ENCODE measurements at regions not wholly inside any gene's neighbourhood (a gene's known extent, or its start where the extent isn't known, plus 50 kb on each side); places are given as distances from the start of the nearest gene placed in this dataset.

- DNase-seq (ENCODE audit: low spot score): no peak
Measured at GRCh38 chr2:76318848-76319360, 608.2 kb upstream of the GCFC2 start.

GRCh38 chr2:76316691-76317090 lies 606.0 kb upstream of the GCFC2 start:
- DNase-seq (ENCODE audit: low spot score): no peak

GRCh38 chr2:76314271-76315020 lies 603.7 kb upstream of the GCFC2 start:
- DNase-seq (ENCODE audit: low spot score): no peak

GRCh38 chr2:76312236-76312635 lies 601.5 kb upstream of the GCFC2 start:
- DNase-seq (ENCODE audit: low spot score): no peak

- no peak for DNase-seq (ENCODE audit: low spot score)
Measured at GRCh38 chr2:76311728-76312127, 601.0 kb upstream of the GCFC2 start.

- no peak for DNase-seq (ENCODE audit: low spot score)
Measured at GRCh38 chr2:76310894-76311633, 600.3 kb upstream of the GCFC2 start.

GRCh38 chr2:76307495-76307894 lies 596.8 kb upstream of the GCFC2 start:
- DNase-seq (ENCODE audit: low spot score): no peak

- no peak for DNase-seq (ENCODE audit: low spot score)
Measured at GRCh38 chr2:76298041-76298440, 587.3 kb upstream of the GCFC2 start.

GRCh38 chr2:76296438-76296837 lies 585.7 kb upstream of the GCFC2 start:
- DNase-seq (ENCODE audit: low spot score): no peak

- DNase-seq (ENCODE audit: low spot score): no peak
Measured at GRCh38 chr2:76295762-76296161, 585.0 kb upstream of the GCFC2 start.

- DNase-seq (ENCODE audit: low spot score): no peak
Measured at GRCh38 chr2:76288598-76288997, 577.9 kb upstream of the GCFC2 start.

GRCh38 chr2:76288146-76288545 lies 577.4 kb upstream of the GCFC2 start:
- DNase-seq (ENCODE audit: low spot score): no peak

GRCh38 chr2:76283350-76283749 lies 572.6 kb upstream of the GCFC2 start:
- no peak for DNase-seq (ENCODE audit: low spot score)

- no peak for DNase-seq (ENCODE audit: low spot score)
Measured at GRCh38 chr2:76281156-76281841, 570.6 kb upstream of the GCFC2 start.

GRCh38 chr2:76280686-76281085 lies 570.0 kb upstream of the GCFC2 start:
- no peak for DNase-seq (ENCODE audit: low spot score)

GRCh38 chr2:76279142-76279541 lies 568.4 kb upstream of the GCFC2 start:
- no peak for DNase-seq (ENCODE audit: low spot score)

- DNase-seq (ENCODE audit: low spot score): no peak
Measured at GRCh38 chr2:76275788-76276187, 565.1 kb upstream of the GCFC2 start.

GRCh38 chr2:76274676-76275075 lies 564.0 kb upstream of the GCFC2 start:
- no peak for DNase-seq (ENCODE audit: low spot score)

GRCh38 chr2:76274160-76274559 lies 563.4 kb upstream of the GCFC2 start:
- no peak for DNase-seq (ENCODE audit: low spot score)

GRCh38 chr2:76270096-76270710 lies 559.5 kb upstream of the GCFC2 start:
- no peak for DNase-seq (ENCODE audit: low spot score)

- no peak for DNase-seq (ENCODE audit: low spot score)
Measured at GRCh38 chr2:76268902-76269620, 558.3 kb upstream of the GCFC2 start.

- no peak for DNase-seq (ENCODE audit: low spot score)
Measured at GRCh38 chr2:76268484-76268883, 557.8 kb upstream of the GCFC2 start.

Data from hepatic stellate cell (primary cell).